Caco-2 (cell line): ENCODE measurements at regions not wholly inside any gene's neighbourhood (a gene's known extent, or its start where the extent isn't known, plus 50 kb on each side); places are given as distances from the start of the nearest gene placed in this dataset.

Source experiments
- BruUV-seq: library from RNA; stranded (reverse); fragments of 400-500 nt; replicated peaks from 2 replicates; lab custom pipeline; 2021; lab: Mats Ljungman, UMichigan
- CTCF ChIA-PET: fragments of 300-600 bp; sonication (Branson Sonifier 250); formaldehyde crosslinking; loops from one replicate; lab custom pipeline; 2022; ENCODE audit warnings: antibody characterized with exemption; lab: Charles Lee
- POLR2A ChIA-PET: fragments of 300-600 bp; sonication (Branson Sonifier 250); formaldehyde crosslinking; loops from one replicate; lab custom pipeline; 2022; ENCODE audit warnings: antibody characterized with exemption; lab: Charles Lee
- DNase-seq, 2 experiments: peaks; one replicate each; pipeline versions ENCODE4 v3.0.0 to v3.0.0-alpha.2; 2020 to 2022
- H3K27me3 ChIP-seq: replicated peaks from 2 replicates; pipeline ENCODE4 v1.6.0; 2011; ENCODE audit warnings: low read length; ENCODE audit not compliant: control insufficient read depth, insufficient read depth
- H3K36me3 ChIP-seq: 2 replicates; pipeline ENCODE4 v1.5.1; 2011; ENCODE audit warnings: low read length; ENCODE audit not compliant: control insufficient read depth, insufficient read depth
- H3K4me1 ChIP-seq: fragments of 250-450 bp; sonication (Bioruptor Pico); 2 replicates; pipeline ENCODE4 v1.5.1; 2020; ENCODE audit warnings: mild to moderate bottlenecking
- H3K4me3 ChIP-seq: 2 replicates; pipeline ENCODE4 v1.5.1; 2011; ENCODE audit warnings: low read depth, mild to moderate bottlenecking, control low read depth, low read length
- H3K9me3 ChIP-seq: fragments of 250-450 bp; sonication (Bioruptor Pico); 2 replicates; pipeline ENCODE4 v1.5.1; 2020; ENCODE audit warnings: mild to moderate bottlenecking, moderate library complexity
- H3K27ac Mint-ChIP-seq: one replicate; pipeline ENCODE4 v1.8.0; 2022; ENCODE audit warnings: mixed read lengths; ENCODE audit not compliant: unreplicated experiment
- H3K27me3 Mint-ChIP-seq: one replicate; pipeline ENCODE4 v1.8.0; 2022; ENCODE audit warnings: mixed read lengths; ENCODE audit not compliant: insufficient read depth, unreplicated experiment
- H3K36me3 Mint-ChIP-seq: one replicate; pipeline ENCODE4 v1.8.0; 2022; ENCODE audit warnings: mild to moderate bottlenecking, mixed read lengths; ENCODE audit not compliant: insufficient read depth, unreplicated experiment
- H3K4me1 Mint-ChIP-seq: one replicate; pipeline ENCODE4 v1.8.0; 2022; ENCODE audit warnings: low read depth, mixed read lengths; ENCODE audit not compliant: unreplicated experiment
- H3K4me3 Mint-ChIP-seq: one replicate; pipeline ENCODE4 v1.8.0; 2022; ENCODE audit warnings: mild to moderate bottlenecking, moderate library complexity, mixed read lengths; ENCODE audit not compliant: unreplicated experiment
- H3K9me3 Mint-ChIP-seq: one replicate; pipeline ENCODE4 v1.8.0; 2022; ENCODE audit warnings: mixed read lengths; ENCODE audit not compliant: unreplicated experiment
- CTCF ChIP-seq, 2 experiments: fragments of 200-600 bp in 1 of 2; IDR thresholded peaks; 1 replicate in 1 of 2; 2 replicates in 1 of 2; pipeline versions ENCODE4 v1.5.1 to v1.8.0; 2011 to 2022; ENCODE audit warnings: antibody characterized with exemption in 1 of 2, control low read depth in 1 of 2, inconsistent platforms in 1 of 2, low read depth in 1 of 2, low read length in 1 of 2, mild to moderate bottlenecking in 1 of 2, moderate library complexity in 1 of 2; ENCODE audit not compliant: insufficient read depth in 1 of 2, severe bottlenecking in 1 of 2, unreplicated experiment in 1 of 2
- intact Hi-C: fragments of 100-400 bp; cut with micrococcal nuclease; formaldehyde crosslinking; loops from one replicate; pipeline ENCODE4 v1.10.0; 2022; ENCODE audit not compliant: unreplicated experiment

DNA sequence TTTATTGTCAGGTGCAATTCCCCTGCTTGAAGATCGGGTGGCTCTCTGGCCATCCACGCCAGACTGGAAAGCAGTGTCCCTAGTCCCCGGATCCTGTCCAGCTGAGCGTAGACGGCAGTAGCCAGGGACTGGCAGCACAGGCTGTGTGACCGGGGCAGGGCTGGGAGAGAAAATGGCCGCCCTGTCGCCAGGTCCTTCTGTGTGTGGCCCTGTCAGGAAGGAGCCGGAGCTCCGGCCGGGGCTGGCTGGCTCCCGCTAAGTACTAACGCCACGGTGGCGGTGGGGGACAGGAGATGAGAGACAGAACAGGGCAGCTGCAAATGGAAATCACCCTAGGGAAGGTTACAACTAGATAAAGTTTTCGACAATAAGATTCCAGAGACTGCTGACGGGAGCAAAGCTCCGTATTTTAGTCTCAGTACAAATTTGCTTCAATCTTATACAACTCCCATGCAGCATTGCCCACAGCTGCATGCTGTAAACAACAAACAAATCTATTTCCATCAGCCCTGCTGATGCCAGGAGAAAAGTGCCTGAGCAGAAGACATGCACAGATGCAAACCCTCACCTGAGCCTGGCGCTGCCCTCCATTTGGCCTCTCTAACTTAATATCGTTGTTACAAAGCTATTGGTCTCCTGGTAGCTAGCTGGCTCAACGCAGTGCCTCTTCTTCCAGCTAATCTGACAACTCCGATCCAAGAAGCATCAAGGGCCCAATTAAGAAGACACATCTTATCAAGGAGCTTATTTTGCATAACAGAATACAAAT, 253.0 kb downstream of the TSHZ3 start:
- no TSS peak for BruUV-seq
- H3K27ac Mint-ChIP-seq: no peak overlapping the region
- no peaks in the 10 kb centered on the region for H3K4me1 Mint-ChIP-seq
- no peaks in the 10 kb centered on the region for H3K36me3 Mint-ChIP-seq
- no peak overlapping the region for H3K4me3 Mint-ChIP-seq
- H3K36me3 ChIP-seq: no peaks in the 10 kb centered on the region
- no peak for TF ChIP-seq CTCF (IDR thresholded peaks at IDR 0.05; ENCODE audit: insufficient read depth in 1 of 2, low read depth in 1 of 2, low read length in 1 of 2, severe bottlenecking in 1 of 2, unreplicated experiment in 1 of 2)
- intact Hi-C loops: no loop called here
- H3K27me3 Mint-ChIP-seq: peaks cover 3% of the 10 kb centered on the region
- H3K27me3 ChIP-seq: no peaks in the 10 kb centered on the region
- no peak overlapping the region for H3K4me3 ChIP-seq
- H3K4me1 ChIP-seq: no peaks in the 10 kb centered on the region
- H3K9me3 Mint-ChIP-seq: no peaks in the 10 kb centered on the region
- H3K9me3 ChIP-seq: no peaks in the 10 kb centered on the region
- DNase-seq: no peak
- CTCF ChIA-PET: no interaction called here
- POLR2A ChIA-PET: no interaction called here

DNA sequence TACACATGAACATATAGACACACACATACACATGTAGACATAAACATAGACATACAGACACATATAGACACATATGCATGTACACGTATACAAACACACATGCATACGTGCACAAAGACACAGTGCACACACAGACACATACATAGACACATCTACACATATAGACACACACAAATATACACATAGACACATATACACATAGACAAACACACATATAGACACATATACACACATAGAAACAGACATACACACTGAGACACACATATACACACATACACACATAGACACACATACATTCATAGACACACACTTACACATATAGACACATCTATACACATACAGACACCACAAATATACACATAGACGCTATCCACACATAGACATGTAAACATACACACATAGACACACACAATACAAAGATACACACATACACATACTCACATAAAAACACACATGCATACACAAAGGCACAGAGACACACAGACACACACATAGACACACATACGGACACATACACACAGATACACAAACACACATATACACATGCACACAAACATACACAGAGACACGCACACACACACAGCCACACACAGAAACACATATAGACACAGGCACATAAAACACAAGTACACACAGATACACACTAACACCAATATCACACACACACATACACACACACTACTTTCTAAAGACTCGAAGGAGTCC, 254.0 kb downstream of the TSHZ3 start:
- Histone ChIP-seq H3K27me3 (no peaks in the 10 kb centered on the region), H3K4me1 (no peaks in the 10 kb centered on the region), H3K4me3 (no peak overlapping the region), H3K9me3 (no peaks in the 10 kb centered on the region), H3K36me3 (no peaks in the 10 kb centered on the region)
- CTCF ChIA-PET: no interaction called here
- intact Hi-C loops: no loop called here
- Mint-ChIP-seq H3K27ac (no peak overlapping the region), H3K9me3 (no peaks in the 10 kb centered on the region), H3K36me3 (no peaks in the 10 kb centered on the region), H3K27me3 (no peaks in the 10 kb centered on the region), H3K4me1 (no peaks in the 10 kb centered on the region), H3K4me3 (no peak overlapping the region)
- no TSS peak for BruUV-seq
- POLR2A ChIA-PET: no interaction called here
- no peak for TF ChIP-seq CTCF (IDR thresholded peaks at IDR 0.05; ENCODE audit: insufficient read depth in 1 of 2, low read depth in 1 of 2, low read length in 1 of 2, severe bottlenecking in 1 of 2, unreplicated experiment in 1 of 2)
- DNase-seq: no peak

DNA sequence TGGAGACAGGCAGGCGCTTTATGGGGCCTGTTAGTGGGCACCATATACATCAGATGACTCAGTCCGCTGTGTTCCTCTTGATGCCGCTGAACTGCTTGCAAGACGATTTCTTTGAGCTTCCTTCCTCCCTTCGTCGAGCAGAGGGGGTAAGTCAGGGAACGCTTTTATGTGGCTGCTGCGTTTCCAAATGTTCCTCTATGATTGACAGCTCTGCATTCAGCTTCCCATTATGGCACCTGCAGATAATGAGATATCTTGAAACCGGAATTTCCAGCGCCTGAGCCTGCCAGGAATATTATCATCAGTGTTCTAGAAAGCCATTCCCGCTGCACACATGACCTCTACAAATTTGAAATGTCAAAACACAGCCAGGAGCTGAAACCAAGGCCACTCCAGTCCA, 257.0 kb downstream of the TSHZ3 start:
- H3K36me3 ChIP-seq: no peaks in the 10 kb centered on the region
- H3K36me3 Mint-ChIP-seq: no peaks in the 10 kb centered on the region
- no peak overlapping the region for H3K27ac Mint-ChIP-seq
- CTCF ChIA-PET: no interaction called here
- no peak for TF ChIP-seq CTCF (IDR thresholded peaks at IDR 0.05; ENCODE audit: insufficient read depth in 1 of 2, low read depth in 1 of 2, low read length in 1 of 2, severe bottlenecking in 1 of 2, unreplicated experiment in 1 of 2)
- H3K4me1 ChIP-seq: no peaks in the 10 kb centered on the region
- H3K4me1 Mint-ChIP-seq: no peaks in the 10 kb centered on the region
- POLR2A ChIA-PET: no interaction called here
- H3K27me3 ChIP-seq: no peaks in the 10 kb centered on the region
- DNase-seq: no peak
- no peaks in the 10 kb centered on the region for H3K9me3 ChIP-seq
- no peak overlapping the region for H3K4me3 ChIP-seq
- H3K27me3 Mint-ChIP-seq: no peaks in the 10 kb centered on the region
- no peak overlapping the region for H3K4me3 Mint-ChIP-seq
- no TSS peak for BruUV-seq
- no peaks in the 10 kb centered on the region for H3K9me3 Mint-ChIP-seq
- intact Hi-C loops: no loop called here
